Activated CD4-positive, alpha-beta T cell treated with anti-CD3 and anti-CD28 coated beads, Interleukin-2, amount 10 ng/mL, durations not matched to agents 7 days and 5 days (primary cell): ENCODE measurements at regions not wholly inside any gene's neighbourhood (a gene's known extent, or its start where the extent isn't known, plus 50 kb on each side); places are given as distances from the start of the nearest gene placed in this dataset.
"Not testable (repeated sequence)": the region's sequence is repeated elsewhere in the genome, so short reads cannot be mapped to it uniquely, and the experiment has no call there.

Experiments
- CTCF ChIA-PET: fragments of 350-600 bp; sonication (Branson Sonifier 250); formaldehyde crosslinking; loops from one replicate; lab custom pipeline; 2021; ENCODE audit warnings: antibody characterized with exemption; lab: Charles Lee
- POLR2A ChIA-PET: fragments of 350-600 bp; sonication (Branson Sonifier 250); formaldehyde crosslinking; loops from one replicate; lab custom pipeline; 2021; ENCODE audit warnings: antibody characterized with exemption; lab: Charles Lee
- DNase-seq: peaks from one replicate; pipeline ENCODE4 v3.0.0-alpha.2; 2020
- H3K27ac Mint-ChIP-seq: one replicate; pipeline ENCODE4 v1.8.0; 2021; ENCODE audit warnings: mild to moderate bottlenecking, moderate library complexity, mixed read lengths
- H3K27me3 Mint-ChIP-seq: one replicate; pipeline ENCODE4 v1.8.0; 2021; ENCODE audit warnings: mixed read lengths
- H3K36me3 Mint-ChIP-seq: one replicate; pipeline ENCODE4 v1.8.0; 2021; ENCODE audit warnings: low read depth, mixed read lengths
- H3K4me1 Mint-ChIP-seq: one replicate; pipeline ENCODE4 v1.8.0; 2021; ENCODE audit warnings: mixed read lengths
- H3K4me3 Mint-ChIP-seq: one replicate; pipeline ENCODE4 v1.8.0; 2021; ENCODE audit warnings: mild to moderate bottlenecking, moderate library complexity, mixed read lengths
- H3K9me3 Mint-ChIP-seq: one replicate; pipeline ENCODE4 v1.8.0; 2021; ENCODE audit warnings: mixed read lengths

GRCh38 chr2:163913532-163913944 is 177.7 kb upstream of the FIGN start:
- H3K4me3 Mint-ChIP-seq, H3K27me3 Mint-ChIP-seq, H3K9me3 Mint-ChIP-seq, POLR2A ChIA-PET, DNase-seq, H3K36me3 Mint-ChIP-seq, H3K4me1 Mint-ChIP-seq, CTCF ChIA-PET, H3K27ac Mint-ChIP-seq: not testable (repeated sequence)

DNA sequence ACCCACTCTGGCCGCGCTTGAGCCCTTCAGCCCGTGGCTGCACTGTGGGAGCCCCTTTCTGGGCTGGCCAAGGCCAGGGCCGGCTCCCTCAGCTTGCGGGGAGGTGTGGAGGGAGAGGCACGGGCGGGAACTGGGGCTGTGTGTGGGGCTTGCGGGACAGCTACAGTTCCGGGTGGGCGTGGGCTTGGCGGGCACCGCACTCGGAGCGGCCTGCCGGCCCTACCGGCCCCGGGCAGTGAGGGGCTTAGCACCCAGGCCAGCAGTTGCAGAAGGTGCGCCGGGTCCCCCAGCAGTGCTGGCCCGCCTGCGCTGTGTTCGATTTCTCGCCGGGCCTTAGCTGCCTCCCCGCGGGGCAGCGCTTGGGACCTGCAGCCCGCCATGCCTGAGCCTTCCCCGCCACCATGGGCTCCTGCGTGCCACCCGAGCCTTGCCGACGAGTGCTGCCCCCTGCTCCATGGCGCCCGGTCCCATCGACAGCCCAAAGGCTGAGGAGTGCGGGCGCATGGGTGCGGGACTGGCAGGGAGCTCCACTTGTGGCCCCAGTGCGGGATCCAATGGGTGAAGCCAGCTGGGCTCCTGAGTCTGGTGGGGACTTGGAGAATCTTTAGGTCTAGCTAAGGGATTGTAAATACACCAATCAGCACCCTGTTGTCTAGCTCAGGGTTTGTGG is 173.7 kb upstream of the FIGN start:
- Mint-ChIP-seq H3K9me3 (peaks cover 8% of the 10 kb centered on the region), H3K4me3 (no peak overlapping the region), H3K27me3 (no peaks in the 10 kb centered on the region), H3K4me1 (no peaks in the 10 kb centered on the region), H3K36me3 (no peaks in the 10 kb centered on the region), H3K27ac (no peak overlapping the region)
- no peak for DNase-seq
- ChIA-PET POLR2A (no interaction called here), CTCF (no interaction called here)

DNA sequence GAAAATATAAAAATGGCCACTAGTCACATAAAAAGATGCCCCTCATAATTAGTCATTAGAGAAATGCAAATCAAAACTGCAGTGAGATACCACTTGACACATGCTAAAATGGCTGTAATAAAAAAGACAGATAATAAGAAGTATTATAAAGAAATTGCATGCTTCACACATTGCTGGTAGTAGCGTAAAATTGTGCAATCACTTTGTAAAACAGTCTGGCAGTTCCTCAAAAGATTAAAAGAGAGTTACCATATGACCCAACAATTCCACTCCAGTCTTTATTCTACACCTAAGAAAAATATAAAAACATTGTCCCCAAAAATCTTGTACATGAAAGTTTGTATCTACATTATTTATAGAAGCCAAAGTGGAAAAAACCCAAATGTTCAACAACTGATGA is 170.6 kb upstream of the FIGN start:
- Mint-ChIP-seq H3K9me3 (peaks cover 6% of the 10 kb centered on the region), H3K27ac (no peak overlapping the region), H3K4me3 (no peak overlapping the region), H3K27me3 (no peaks in the 10 kb centered on the region), H3K4me1 (no peaks in the 10 kb centered on the region), H3K36me3 (no peaks in the 10 kb centered on the region)
- DNase-seq = no peak
- ChIA-PET CTCF (no interaction called here), POLR2A (no interaction called here)

DNA sequence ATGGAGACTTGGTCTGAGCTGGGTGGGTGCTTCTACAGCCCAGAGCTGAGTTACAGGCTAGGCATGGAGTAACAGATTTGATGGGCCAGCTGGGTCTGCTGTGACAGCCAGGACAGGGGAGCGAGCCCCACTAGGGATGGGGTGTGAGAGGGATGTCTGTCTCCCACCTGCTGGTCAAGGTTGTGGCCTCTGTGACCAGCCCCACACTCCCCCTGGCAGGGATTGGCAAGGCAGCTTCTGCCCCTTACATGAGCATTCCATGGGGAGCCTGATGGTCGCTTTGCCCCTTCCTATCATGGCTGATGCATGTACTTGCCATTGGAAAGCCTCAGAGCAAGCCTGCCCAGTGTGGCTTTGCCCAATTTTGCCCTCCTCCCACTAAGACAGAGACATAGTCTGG is 162.0 kb upstream of the FIGN start:
- Mint-ChIP-seq H3K4me3 (no peak overlapping the region), H3K27ac (no peak overlapping the region), H3K4me1 (no peaks in the 10 kb centered on the region), H3K27me3 (no peaks in the 10 kb centered on the region), H3K9me3 (peaks cover 12% of the 10 kb centered on the region), H3K36me3 (no peaks in the 10 kb centered on the region)
- no peak for DNase-seq
- CTCF ChIA-PET = interaction anchor here (0.5 to 1.0 kb wide), 2 partner anchors 11 to 21 kb away, joined by 3 to 5 read pairs; no protein-coding TSS in a partner anchor
- POLR2A ChIA-PET = no interaction called here

DNA sequence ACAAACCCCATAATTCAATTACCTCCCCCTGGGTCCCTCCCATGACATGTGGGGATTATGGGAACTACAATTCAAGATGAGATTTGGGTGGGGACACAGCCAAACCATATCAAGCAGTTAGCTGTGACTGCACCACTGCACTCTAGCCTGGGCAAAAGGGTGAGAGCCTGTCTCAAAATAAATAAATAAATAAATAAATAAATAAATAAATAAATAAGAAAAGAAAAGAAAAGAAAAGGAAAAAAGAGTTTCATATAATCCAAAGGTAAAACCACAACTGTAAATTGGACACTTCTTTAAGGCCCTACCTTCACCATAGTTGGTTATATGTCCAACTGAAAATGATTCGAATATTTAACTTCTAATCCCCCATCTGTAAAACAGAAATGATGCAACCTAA is 157.6 kb upstream of the FIGN start:
- H3K27me3 Mint-ChIP-seq, H3K4me3 Mint-ChIP-seq, H3K4me1 Mint-ChIP-seq, POLR2A ChIA-PET, DNase-seq, CTCF ChIA-PET, H3K36me3 Mint-ChIP-seq, H3K27ac Mint-ChIP-seq: not testable (repeated sequence)
- H3K9me3 Mint-ChIP-seq = peaks cover 11% of the 10 kb centered on the region

DNA sequence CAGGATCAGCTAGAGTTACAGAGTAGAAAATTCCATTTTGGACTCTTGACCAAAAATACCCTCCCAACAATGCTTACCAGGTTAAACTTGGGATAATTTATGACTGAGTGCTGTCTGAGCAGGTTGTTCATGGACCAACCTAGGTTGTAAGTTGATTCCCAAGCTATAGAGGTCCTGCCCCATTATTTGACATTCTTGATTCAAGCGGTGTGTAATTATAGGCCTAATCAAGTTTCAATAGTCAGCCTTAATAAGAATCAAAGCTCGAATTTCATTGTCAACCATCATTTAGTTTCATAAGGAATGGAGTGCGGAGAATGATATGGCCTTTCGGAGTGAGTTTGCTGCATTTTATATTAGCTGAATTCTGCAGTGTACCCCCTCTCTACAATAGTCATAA is 152.8 kb upstream of the FIGN start:
- Mint-ChIP-seq H3K36me3 (no peaks in the 10 kb centered on the region), H3K4me3 (no peak overlapping the region), H3K9me3 (peaks cover 5% of the 10 kb centered on the region), H3K27ac (no peak overlapping the region), H3K27me3 (no peaks in the 10 kb centered on the region), H3K4me1 (no peaks in the 10 kb centered on the region)
- DNase-seq = no peak
- ChIA-PET POLR2A (no interaction called here), CTCF (no interaction called here)

- Mint-ChIP-seq H3K4me3 (no peak overlapping the region), H3K27ac (no peak overlapping the region), H3K9me3 (peaks cover 3% of the 10 kb centered on the region), H3K36me3 (no peaks in the 10 kb centered on the region), H3K27me3 (no peaks in the 10 kb centered on the region), H3K4me1 (no peaks in the 10 kb centered on the region)
- ChIA-PET CTCF (no interaction called here), POLR2A (no interaction called here)
- DNase-seq = no peak
Measured at GRCh38 chr2:163887182-163887581, 151.4 kb upstream of the FIGN start.

GRCh38 chr2:163884416-163884815 is 148.6 kb upstream of the FIGN start:
- Mint-ChIP-seq H3K9me3 (no peaks in the 10 kb centered on the region), H3K27ac (no peak overlapping the region), H3K27me3 (no peaks in the 10 kb centered on the region), H3K4me3 (no peak overlapping the region), H3K36me3 (no peaks in the 10 kb centered on the region), H3K4me1 (no peaks in the 10 kb centered on the region)
- ChIA-PET CTCF (no interaction called here), POLR2A (no interaction called here)
- no peak for DNase-seq

- Mint-ChIP-seq H3K36me3 (no peaks in the 10 kb centered on the region), H3K27ac (no peak overlapping the region), H3K27me3 (no peaks in the 10 kb centered on the region), H3K4me1 (no peaks in the 10 kb centered on the region), H3K9me3 (no peaks in the 10 kb centered on the region), H3K4me3 (no peak overlapping the region)
- ChIA-PET CTCF (no interaction called here), POLR2A (no interaction called here)
- DNase-seq = no peak
Measured at GRCh38 chr2:163878718-163879117, 142.9 kb upstream of the FIGN start.

DNA sequence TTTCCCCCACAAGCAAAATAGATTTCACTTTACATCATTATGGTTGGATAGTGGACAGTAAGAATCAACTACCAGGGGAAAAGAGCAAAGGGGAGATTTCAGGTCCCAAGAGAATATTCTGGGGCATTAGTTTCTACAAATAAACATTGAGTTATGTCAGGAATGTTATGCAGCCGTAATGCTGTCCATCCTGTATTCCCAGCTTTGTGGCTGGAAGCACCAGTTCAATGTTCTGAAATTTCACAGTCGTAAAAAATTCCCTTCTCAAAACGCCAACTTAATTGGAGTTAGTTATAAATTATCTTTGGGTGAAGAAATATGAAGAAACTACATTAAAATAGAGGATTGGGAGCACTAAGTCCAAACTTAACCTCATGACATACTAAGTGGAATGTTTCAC is 141.5 kb upstream of the FIGN start:
- Mint-ChIP-seq H3K4me1 (no peaks in the 10 kb centered on the region), H3K27ac (no peak overlapping the region), H3K27me3 (no peaks in the 10 kb centered on the region), H3K9me3 (no peaks in the 10 kb centered on the region), H3K36me3 (no peaks in the 10 kb centered on the region), H3K4me3 (no peak overlapping the region)
- POLR2A ChIA-PET = no interaction called here
- DNase-seq = no peak
- CTCF ChIA-PET = no interaction called here

- CTCF ChIA-PET = no interaction called here
- no peak for DNase-seq
- Mint-ChIP-seq H3K9me3 (no peaks in the 10 kb centered on the region), H3K27me3 (no peaks in the 10 kb centered on the region), H3K4me1 (no peaks in the 10 kb centered on the region), H3K4me3 (no peak overlapping the region), H3K36me3 (no peaks in the 10 kb centered on the region), H3K27ac (no peak overlapping the region)
- POLR2A ChIA-PET = no interaction called here
Measured at GRCh38 chr2:163863073-163863472, 127.3 kb upstream of the FIGN start.

DNA sequence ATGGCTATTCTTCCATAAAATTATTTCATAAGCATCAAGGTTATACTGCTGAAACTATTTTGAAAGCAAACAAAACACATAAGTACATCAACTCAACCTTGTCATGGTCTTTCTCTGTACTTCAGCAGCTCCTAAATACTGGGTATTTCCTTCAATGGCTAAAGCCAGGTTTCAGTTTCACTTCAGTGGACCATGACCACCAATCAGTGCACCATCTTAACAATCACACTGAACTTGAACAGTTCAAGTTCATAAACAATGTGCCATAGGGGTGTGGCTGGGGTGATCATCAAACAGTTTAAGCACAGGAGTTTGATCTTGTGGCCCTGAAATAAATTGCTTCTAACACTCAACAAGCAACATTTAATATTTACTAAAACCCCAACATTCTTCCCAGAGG is 124.1 kb upstream of the FIGN start:
- ChIA-PET CTCF (no interaction called here), POLR2A (no interaction called here)
- no peaks in the 10 kb centered on the region for H3K36me3 Mint-ChIP-seq
- DNase-seq = no peak
- no peaks in the 10 kb centered on the region for H3K4me1 Mint-ChIP-seq
- H3K9me3 Mint-ChIP-seq = no peaks in the 10 kb centered on the region
- H3K4me3 Mint-ChIP-seq = no peak overlapping the region
- H3K27ac Mint-ChIP-seq = no peak overlapping the region
- H3K27me3 Mint-ChIP-seq = no peaks in the 10 kb centered on the region

- POLR2A ChIA-PET = no interaction called here
- H3K4me3 Mint-ChIP-seq = no peak overlapping the region
- CTCF ChIA-PET = no interaction called here
Measured at GRCh38 chr2:163856941-163857340, 121.1 kb upstream of the FIGN start.

DNA sequence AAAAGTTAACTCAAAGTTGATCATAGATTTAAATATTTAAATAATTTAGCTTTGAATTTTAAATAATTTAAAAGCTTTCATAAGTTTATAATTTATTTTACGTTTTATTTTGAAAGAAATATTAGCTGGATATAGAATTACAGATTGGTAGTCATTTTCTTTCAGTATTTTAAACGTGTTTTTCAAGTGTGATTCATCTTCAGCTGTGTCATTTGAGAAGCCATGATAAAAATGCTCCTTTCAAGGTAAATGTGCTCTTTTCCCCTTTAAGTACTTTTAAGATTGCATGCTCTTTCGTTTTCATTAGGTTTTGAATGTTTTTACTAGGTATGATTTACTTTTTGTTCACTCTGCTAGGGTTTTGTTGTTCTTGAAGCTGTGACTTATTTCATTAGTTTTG is 116.8 kb upstream of the FIGN start:
- POLR2A ChIA-PET = no interaction called here
- Mint-ChIP-seq H3K27ac (no peak overlapping the region), H3K9me3 (no peaks in the 10 kb centered on the region), H3K4me1 (no peaks in the 10 kb centered on the region), H3K4me3 (no peak overlapping the region), H3K27me3 (no peaks in the 10 kb centered on the region), H3K36me3 (no peaks in the 10 kb centered on the region)
- no peak for DNase-seq
- CTCF ChIA-PET = no interaction called here

More at GRCh38 chr2:163856941-163857340, 121.1 kb upstream of the FIGN start:
- no peaks in the 10 kb centered on the region for H3K9me3 Mint-ChIP-seq
- H3K27me3 Mint-ChIP-seq = no peaks in the 10 kb centered on the region
- no peaks in the 10 kb centered on the region for H3K4me1 Mint-ChIP-seq
- H3K36me3 Mint-ChIP-seq = no peaks in the 10 kb centered on the region
- no peak overlapping the region for H3K27ac Mint-ChIP-seq
- DNase-seq = no peak
